Stimulated activated CD4-positive, alpha-beta T cell treated with anti-CD3 and anti-CD28 coated beads, Interleukin-15, amount 100 ng/mL, for 48 hours (primary cell): ENCODE measurements at regions not wholly inside any gene's neighbourhood (a gene's known extent, or its start where the extent isn't known, plus 50 kb on each side); places are given as distances from the start of the nearest gene placed in this dataset.

Experiments
- DNase-seq, 2 donors: peaks; one replicate each; pipeline ENCODE4 v3.0.0-alpha.2; 2020; ENCODE audit warnings: low read depth in 2 of 2

GRCh38 chr3:25096536-25096935 lies 331.5 kb upstream of the RARB start:
- no peak for DNase-seq

GRCh38 chr3:25097023-25097422 lies 331.0 kb upstream of the RARB start:
- no peak for DNase-seq

DNA sequence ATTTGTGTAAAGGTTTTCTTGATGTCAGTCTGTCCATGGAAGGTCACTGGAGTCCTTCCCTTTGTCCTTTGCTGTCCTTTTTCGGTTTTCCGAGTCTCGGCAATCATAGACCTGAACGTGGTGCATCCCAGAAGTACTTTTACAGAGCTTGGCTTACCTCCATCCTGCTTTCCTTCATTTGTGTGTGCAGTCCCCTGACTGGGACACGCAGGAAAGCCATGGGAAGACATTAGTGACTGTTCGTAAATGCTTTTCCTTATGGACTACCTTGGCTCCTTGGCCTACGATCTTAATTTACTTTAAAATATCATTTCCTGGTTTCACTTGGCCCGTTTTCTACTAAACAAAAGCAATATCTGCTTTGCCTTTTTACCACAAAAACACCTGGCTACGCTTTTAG lies 328.4 kb upstream of the RARB start:
- no peak for DNase-seq

DNA sequence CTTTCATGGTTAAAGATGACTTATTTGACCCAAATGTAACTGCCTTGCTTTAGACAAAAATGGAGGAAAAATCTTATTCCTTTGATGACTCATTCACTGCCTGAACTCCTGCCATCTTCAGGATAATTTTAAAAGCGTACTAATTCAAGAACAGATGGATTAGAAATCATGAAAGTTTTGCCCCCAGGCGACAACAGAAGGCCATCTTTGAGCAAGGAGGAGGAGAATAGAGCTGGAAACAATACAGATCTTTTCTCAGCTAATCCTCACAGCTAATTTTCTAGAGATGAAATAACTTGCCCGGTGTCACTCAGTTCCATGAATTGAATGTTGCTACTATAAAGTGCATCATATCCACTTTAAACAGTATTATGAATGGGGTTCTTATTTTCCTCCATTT lies 324.7 kb upstream of the RARB start:
- no peak for DNase-seq

DNA sequence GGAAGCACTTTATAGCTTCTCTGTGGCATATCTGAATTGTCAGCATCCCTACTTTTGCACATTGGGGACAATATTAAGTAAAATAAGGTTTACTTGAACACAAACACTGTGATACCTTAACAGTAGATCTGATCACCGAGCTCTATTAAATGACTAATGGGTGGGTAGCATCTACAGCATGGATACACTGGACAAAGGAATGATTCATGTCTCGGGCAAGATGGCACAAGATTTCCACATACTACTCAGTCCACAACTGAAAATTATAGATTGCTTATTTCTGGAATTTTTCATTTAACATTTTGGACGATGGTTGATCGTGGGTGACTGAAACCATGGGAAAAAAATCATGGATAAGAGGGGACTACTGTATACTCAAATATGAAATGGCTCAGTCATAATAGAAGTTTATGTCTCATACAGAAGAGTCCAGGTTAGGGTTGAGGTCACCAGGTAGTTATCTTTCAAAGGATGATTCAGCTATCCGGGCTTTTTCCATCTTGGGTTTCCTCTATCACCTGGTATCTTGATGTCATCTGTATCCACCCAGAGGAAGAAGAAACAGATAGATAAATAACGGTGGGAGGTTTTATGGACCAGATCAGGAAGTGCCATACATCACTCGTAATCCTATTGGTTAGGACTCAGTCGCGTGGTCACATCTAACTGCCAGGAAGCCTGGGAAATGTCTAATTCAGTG lies 320.0 kb upstream of the RARB start:
- DNase-seq: no peak

- no peak for DNase-seq
Measured at GRCh38 chr3:25110642-25111041, 317.4 kb upstream of the RARB start.

GRCh38 chr3:25113891-25114290 lies 314.2 kb upstream of the RARB start:
- no peak for DNase-seq

- no peak for DNase-seq
Measured at GRCh38 chr3:25114532-25114931, 313.5 kb upstream of the RARB start.

DNA sequence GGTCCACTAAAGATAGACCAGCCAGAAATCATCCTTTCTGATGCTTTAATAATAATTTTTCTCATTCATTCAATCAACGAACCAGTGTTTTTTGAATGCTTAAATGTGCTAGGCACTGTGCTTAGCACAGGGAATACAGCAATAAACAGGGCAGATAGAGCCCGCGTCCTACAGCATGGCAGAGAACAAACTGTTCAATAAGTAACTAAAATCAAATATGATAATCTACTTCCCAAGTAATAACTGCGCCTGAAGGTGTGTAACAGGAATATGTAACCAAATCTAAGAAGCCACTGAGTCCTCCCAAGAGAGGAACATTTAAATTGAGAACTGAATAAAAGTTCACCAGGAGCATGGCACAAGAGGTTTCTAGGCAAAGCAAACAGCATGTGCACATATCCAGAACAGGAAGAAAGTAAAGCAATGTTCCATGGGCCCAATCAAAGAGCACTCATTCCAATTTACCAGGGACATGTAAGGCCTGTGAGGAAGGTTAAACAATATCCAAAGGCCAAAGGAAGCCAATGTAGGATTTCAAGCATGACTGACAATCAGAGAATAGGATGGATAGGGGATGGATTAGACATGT lies 311.0 kb upstream of the RARB start:
- no peak for DNase-seq

GRCh38 chr3:25119682-25120081 lies 308.4 kb upstream of the RARB start:
- no peak for DNase-seq

- DNase-seq: no peak
Measured at GRCh38 chr3:25120665-25121064, 307.4 kb upstream of the RARB start.

GRCh38 chr3:25125201-25125600 lies 302.9 kb upstream of the RARB start:
- no peak for DNase-seq

GRCh38 chr3:25128735-25129134 lies 299.3 kb upstream of the RARB start:
- no peak for DNase-seq

DNA sequence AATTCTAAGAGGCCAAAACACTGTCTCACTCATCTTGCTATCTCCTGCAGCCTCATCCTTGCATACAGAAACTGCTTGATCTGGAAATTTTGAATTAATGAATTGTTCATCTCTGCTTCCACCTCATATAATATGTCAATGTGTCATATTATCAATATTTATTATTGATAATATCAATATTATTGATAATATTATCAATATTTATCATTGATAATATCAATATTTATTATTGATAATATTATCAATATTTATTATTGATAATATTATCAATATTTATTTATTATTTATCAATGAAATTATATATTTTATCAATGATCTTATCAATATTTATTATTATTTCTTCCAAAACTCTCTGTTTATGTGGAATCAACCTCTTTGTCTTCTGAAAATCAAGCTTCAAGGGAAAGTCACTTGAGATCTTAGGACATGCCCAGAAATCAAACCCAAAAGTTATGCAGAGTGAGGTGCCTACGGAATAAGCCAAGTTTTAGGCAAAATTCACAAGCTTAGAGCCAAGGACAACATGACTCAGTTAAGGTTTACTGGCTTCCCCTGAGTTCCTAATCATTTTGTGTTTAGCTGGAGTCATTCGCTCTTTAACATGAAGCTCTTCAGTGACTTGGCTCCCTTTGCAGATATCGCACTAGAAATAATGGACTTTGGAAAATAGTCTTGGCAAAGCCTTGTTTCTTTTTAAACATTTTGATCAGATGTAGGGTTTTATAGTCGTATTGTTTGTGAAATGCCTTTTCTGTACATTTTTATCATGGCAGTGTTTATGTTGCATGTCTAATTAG lies 297.1 kb upstream of the RARB start:
- no peak for DNase-seq

- no peak for DNase-seq
Measured at GRCh38 chr3:25133588-25133987, 294.5 kb upstream of the RARB start.

GRCh38 chr3:25137606-25138005 lies 290.5 kb upstream of the RARB start:
- no peak for DNase-seq

GRCh38 chr3:25139267-25139666 lies 288.8 kb upstream of the RARB start:
- DNase-seq: no peak

GRCh38 chr3:25142609-25143355 lies 285.3 kb upstream of the RARB start:
- DNase-seq: no peak

- DNase-seq: no peak
Measured at GRCh38 chr3:25143356-25144025, 284.6 kb upstream of the RARB start.

DNA sequence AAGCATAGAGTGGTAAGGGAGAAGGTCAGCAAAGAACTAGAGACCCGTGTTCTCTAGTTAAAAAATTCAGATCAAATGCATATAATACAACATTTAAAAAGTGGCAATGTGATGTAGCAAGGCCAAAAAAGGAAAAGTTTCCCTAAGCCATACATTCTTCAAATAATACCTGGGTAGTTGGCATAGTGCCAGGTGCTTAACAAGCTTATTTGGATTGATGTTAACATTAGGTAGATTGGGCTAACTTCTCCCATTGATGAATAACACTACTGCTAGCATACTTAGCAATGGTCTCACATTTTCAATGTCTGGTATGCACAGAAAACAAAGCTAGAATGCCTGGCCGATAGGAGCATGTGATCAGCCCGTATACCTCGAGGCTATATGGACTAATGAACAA lies 283.6 kb upstream of the RARB start:
- DNase-seq: no peak

- no peak for DNase-seq
Measured at GRCh38 chr3:25145176-25145575, 282.9 kb upstream of the RARB start.

DNA sequence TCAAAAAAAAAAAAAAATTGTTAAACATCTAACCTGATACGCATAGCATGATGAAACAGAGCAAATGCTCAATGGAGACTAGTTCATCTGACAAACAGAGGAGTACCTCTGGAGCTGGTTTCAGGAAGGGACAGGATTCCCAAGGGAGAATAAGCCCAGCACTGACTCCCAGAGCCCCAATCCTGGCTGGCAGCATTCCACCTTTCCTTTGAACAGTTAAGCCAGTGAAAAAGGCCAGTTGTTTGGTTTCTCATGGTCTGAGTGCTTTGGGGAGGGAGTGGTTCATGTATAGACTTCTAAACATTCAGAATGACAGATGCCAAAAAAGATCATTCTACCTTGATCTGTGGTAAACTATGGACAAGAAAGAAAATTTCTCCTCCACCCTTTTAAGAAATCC lies 277.9 kb upstream of the RARB start:
- DNase-seq: no peak
